OCI-LY7 (cell line): ENCODE measurements at regions not wholly inside any gene's neighbourhood (a gene's known extent, or its start where the extent isn't known, plus 50 kb on each side); places are given as distances from the start of the nearest gene placed in this dataset.

Experiments used
- BruUV-seq: library from RNA; stranded (reverse); fragments of 400-500 nt; replicated peaks from 2 replicates; lab custom pipeline; 2021; lab: Mats Ljungman, UMichigan
- CTCF ChIA-PET: fragments of 300-600 bp; sonication (Branson Sonifier 250); formaldehyde crosslinking; loops from one replicate; lab custom pipeline; 2022; ENCODE audit warnings: antibody characterized with exemption; ENCODE audit not compliant: unreplicated experiment; lab: Charles Lee
- POLR2A ChIA-PET: fragments of 300-600 bp; sonication (Branson Sonifier 250); formaldehyde crosslinking; loops from one replicate; lab custom pipeline; 2022; ENCODE audit warnings: antibody characterized with exemption; lab: Charles Lee
- DNase-seq: peaks from one replicate; pipeline ENCODE4 v3.0.0-alpha.2; 2015; ENCODE audit warnings: low spot score
- H2AFZ ChIP-seq: fragments of 200-600 bp; sonication (generic), shearing (Covaris generic); 2 replicates; pipeline ENCODE4 v1.6.1; 2014; ENCODE audit warnings: mild to moderate bottlenecking, antibody characterized with exemption, low read length, moderate library complexity
- H3K27ac ChIP-seq: fragments of 200-600 bp; sonication (generic); 2 replicates; pipeline ENCODE4 v1.5.1; 2014; ENCODE audit warnings: mixed run types, low read depth, mild to moderate bottlenecking, moderate library complexity, low read length, inconsistent platforms; ENCODE audit not compliant: poor library complexity, severe bottlenecking
- H3K36me3 ChIP-seq: fragments of 200-600 bp; sonication (generic); 2 replicates; pipeline ENCODE4 v1.6.1; 2014; ENCODE audit warnings: mild to moderate bottlenecking, antibody characterized with exemption, low read length, moderate library complexity, mixed read lengths; ENCODE audit not compliant: insufficient read depth
- H3K4me1 ChIP-seq: fragments of 200-600 bp; sonication (generic); 2 replicates; pipeline ENCODE4 v1.5.1; 2014; ENCODE audit warnings: mild to moderate bottlenecking, low read length; ENCODE audit not compliant: insufficient read depth, poor library complexity, severe bottlenecking
- H3K4me2 ChIP-seq: fragments of 200-600 bp; sonication (generic); 2 replicates; pipeline ENCODE4 v1.6.1; 2014; ENCODE audit warnings: mild to moderate bottlenecking, low read length
- H3K4me3 ChIP-seq: fragments of 200-600 bp; sonication (generic); 2 replicates; pipeline ENCODE4 v1.5.1; 2014; ENCODE audit warnings: mild to moderate bottlenecking, low read depth, low read length; ENCODE audit not compliant: poor library complexity, severe bottlenecking
- H3K79me2 ChIP-seq: fragments of 200-600 bp; sonication (generic); 2 replicates; pipeline ENCODE4 v1.6.1; 2016; ENCODE audit warnings: low read depth, mild to moderate bottlenecking, low read length, moderate library complexity, mixed read lengths; ENCODE audit not compliant: insufficient read depth
- H3K9me2 ChIP-seq: fragments of 200-600 bp; sonication (generic); 2 replicates; pipeline ENCODE4 v1.6.1; 2016; ENCODE audit warnings: mild to moderate bottlenecking, low read length, mixed read lengths; ENCODE audit not compliant: insufficient read depth
- H3K9me3 ChIP-seq: fragments of 200-600 bp; sonication (generic); 2 replicates; pipeline ENCODE4 v1.6.1; 2014; ENCODE audit warnings: mild to moderate bottlenecking, mixed run types, low read length, mixed read lengths
- H4K20me1 ChIP-seq: fragments of 200-600 bp; sonication (generic); 2 replicates; pipeline ENCODE4 v1.6.1; 2014; ENCODE audit warnings: mild to moderate bottlenecking, antibody characterized with exemption, low read length, moderate library complexity, mixed read lengths; ENCODE audit not compliant: insufficient read depth
- CTCF ChIP-seq: fragments of 200-600 bp; sonication (generic); conservative IDR thresholded peaks from 2 replicates; pipeline ENCODE4 v1.5.1; 2014; ENCODE audit warnings: mild to moderate bottlenecking, antibody characterized with exemption, low read length, moderate library complexity, mixed read lengths
- EZH2phosphoT487 ChIP-seq: fragments of 200-600 bp; sonication (generic); IDR thresholded peaks from 2 replicates; pipeline ENCODE4 v1.6.1; 2018; ENCODE audit warnings: low read depth, borderline replicate concordance, mild to moderate bottlenecking, mixed run types, antibody characterized with exemption, low read length, moderate library complexity, mixed read lengths
- intact Hi-C: fragments of 100-400 bp; cut with micrococcal nuclease; formaldehyde crosslinking; loops from one replicate; pipeline ENCODE4 v1.10.0; 2022; ENCODE audit not compliant: unreplicated experiment

- no peaks in the 10 kb centered on the region; the same call in 1 of the 2 replicates for H3K79me2 ChIP-seq
- no TSS peak for BruUV-seq
Measured at GRCh38 chr16:72705801-72706200, 342.1 kb downstream of the ZFHX3 start.

GRCh38 chr16:72704746-72705372 lies 343.1 kb downstream of the ZFHX3 start:
- Histone ChIP-seq H3K4me3 (no peak overlapping the region), H3K36me3 (no peaks in the 10 kb centered on the region), H3K4me1 (no peaks in the 10 kb centered on the region), H2AFZ (no peak overlapping the region), H3K9me2 (no peaks in the 10 kb centered on the region), H4K20me1 (no peaks in the 10 kb centered on the region), H3K9me3 (peaks cover 1% of the 10 kb centered on the region; the same call in 1 of the 2 replicates), H3K79me2 (no peaks in the 10 kb centered on the region; the same call in 1 of the 2 replicates), H3K4me2 (no peak overlapping the region), H3K27ac (no peak overlapping the region)
- BruUV-seq, result no TSS peak
- DNase-seq, result no peak
- CTCF ChIA-PET, result no interaction called here
- intact Hi-C loops, result no loop called here
- TF ChIP-seq CTCF (no peak), EZH2phosphoT487 (no peak)
- POLR2A ChIA-PET, result no interaction called here

More at GRCh38 chr16:72705801-72706200, 342.1 kb downstream of the ZFHX3 start:
- intact Hi-C loops, result no loop called here
- ChIA-PET CTCF (no interaction called here), POLR2A (interaction anchor here (0.5 kb wide), 1 partner anchor 654 kb away, joined by 6 read pairs; no protein-coding TSS in a partner anchor)
- Histone ChIP-seq H3K36me3 (no peaks in the 10 kb centered on the region), H3K4me3 (no peak overlapping the region), H3K9me3 (peaks cover 8% of the 10 kb centered on the region; the same call in 1 of the 2 replicates), H2AFZ (no peak overlapping the region), H3K4me2 (no peak overlapping the region), H4K20me1 (no peaks in the 10 kb centered on the region), H3K27ac (no peak overlapping the region), H3K9me2 (no peaks in the 10 kb centered on the region), H3K4me1 (no peaks in the 10 kb centered on the region)
- TF ChIP-seq EZH2phosphoT487 (no peak), CTCF (no peak)
- no peak for DNase-seq

- H2AFZ ChIP-seq, result no peak overlapping the region
- no peak for TF ChIP-seq EZH2phosphoT487
- no peak for TF ChIP-seq CTCF
- CTCF ChIA-PET, result no interaction called here
- H3K4me3 ChIP-seq, result no peak overlapping the region
- H3K4me2 ChIP-seq, result no peak overlapping the region
- H3K27ac ChIP-seq, result no peak overlapping the region
- no peaks in the 10 kb centered on the region for H3K9me2 ChIP-seq
- H3K9me3 ChIP-seq, result 0 out of 2 replicates have a peak, but pooled peaks cover 4% of the 10 kb centered on the region
- DNase-seq, result no peak
- no peaks in the 10 kb centered on the region for H4K20me1 ChIP-seq
- intact Hi-C loops, result no loop called here
- no peaks in the 10 kb centered on the region for H3K79me2 ChIP-seq
- no peaks in the 10 kb centered on the region for H3K4me1 ChIP-seq
- BruUV-seq, result no TSS peak
- H3K36me3 ChIP-seq, result no peaks in the 10 kb centered on the region
- POLR2A ChIA-PET, result no interaction called here
Measured at GRCh38 chr16:72689851-72690250, 358.1 kb downstream of the ZFHX3 start.
